ENCODE measurements at regions not wholly inside any gene's neighbourhood (a gene's known extent, or its start where the extent isn't known, plus 50 kb on each side); places are given as distances from the start of the nearest gene placed in this dataset.

- Histone ChIP-seq H3K4me3 (ENCODE audit: low read depth in 1 of 3, low read length in 3 of 3) (no peak overlapping the region), H3K9ac (ENCODE audit: low read depth in 1 of 2, low read length in 2 of 2) (no peak overlapping the region), H3K4me1 (ENCODE audit: control insufficient read depth in 4 of 4, insufficient read depth in 4 of 4, low read length in 3 of 4) (no peaks in the 10 kb centered on the region), H3K27ac (ENCODE audit: low read depth in 1 of 2, low read length in 2 of 2) (no peak overlapping the region), H3K36me3 (ENCODE audit: control insufficient read depth in 4 of 4, insufficient read depth in 3 of 4, low read depth in 1 of 4, low read length in 3 of 4) (no peaks in the 10 kb centered on the region), H3K9me3 (ENCODE audit: control insufficient read depth in 4 of 4, low read length in 3 of 4) (no peaks in the 10 kb centered on the region), H3K27me3 (ENCODE audit: control insufficient read depth in 4 of 4, insufficient read depth in 4 of 4, low read length in 3 of 4) (no peaks in the 10 kb centered on the region)
- DNase-seq (ENCODE audit: low spot score): no peak
- WGBS: 89% methylated on average over 4 of the region's 4 CpGs
- no peak for TF ChIP-seq FOXA2 (IDR thresholded peaks at IDR 0.05)
- no peak for TF ChIP-seq TAF1 (conservative IDR thresholded peaks at IDR 0.05)
- TF ChIP-seq EGR1 (IDR thresholded peaks at IDR 0.05; ENCODE audit: low read depth in 2 of 2): no peak
- TF ChIP-seq ATF3 (IDR thresholded peaks at IDR 0.05): no peak
- no peak for TF ChIP-seq JUND (IDR thresholded peaks at IDR 0.05)
- no peak for TF ChIP-seq RAD21 (IDR thresholded peaks at IDR 0.05)
- TF ChIP-seq YY1 (IDR thresholded peaks at IDR 0.05): no peak
- no peak for TF ChIP-seq MAX (IDR thresholded peaks at IDR 0.05)
- no peak for TF ChIP-seq SP1 (IDR thresholded peaks at IDR 0.05)
- TF ChIP-seq NR2F2 (IDR thresholded peaks at IDR 0.05): no peak
- no peak for TF ChIP-seq GABPA (IDR thresholded peaks at IDR 0.05 in 1 of 2, conservative IDR thresholded peaks at IDR 0.05 in 1 of 2)
- no peak for TF ChIP-seq HNF4G (IDR thresholded peaks at IDR 0.05)
- TF ChIP-seq HNF4A (conservative IDR thresholded peaks at IDR 0.05): no peak
- no peak for TF ChIP-seq CTCF (IDR thresholded peaks at IDR 0.05; ENCODE audit: low read depth, low read length, missing input control)
- no peak for TF ChIP-seq REST (IDR thresholded peaks at IDR 0.05)
Measured at GRCh38 chr13:34216256-34216655, 398.3 kb downstream of the RFC3 start.

GRCh38 chr13:34217343-34218025 is 399.5 kb downstream of the RFC3 start:
- Histone ChIP-seq H3K9me3 (ENCODE audit: control insufficient read depth in 4 of 4, low read length in 3 of 4) (no peaks in the 10 kb centered on the region), H3K36me3 (ENCODE audit: control insufficient read depth in 4 of 4, insufficient read depth in 3 of 4, low read depth in 1 of 4, low read length in 3 of 4) (no peaks in the 10 kb centered on the region), H3K4me1 (ENCODE audit: control insufficient read depth in 4 of 4, insufficient read depth in 4 of 4, low read length in 3 of 4) (no peaks in the 10 kb centered on the region), H3K27me3 (ENCODE audit: control insufficient read depth in 4 of 4, insufficient read depth in 4 of 4, low read length in 3 of 4) (no peaks in the 10 kb centered on the region), H3K4me3 (ENCODE audit: low read depth in 1 of 3, low read length in 3 of 3) (no peak overlapping the region), H3K9ac (ENCODE audit: low read depth in 1 of 2, low read length in 2 of 2) (no peak overlapping the region), H3K27ac (ENCODE audit: low read depth in 1 of 2, low read length in 2 of 2) (no peak overlapping the region)
- 72% methylated on average over 12 of the region's 12 CpGs for WGBS
- DNase-seq (ENCODE audit: low spot score): no peak
- TF ChIP-seq HNF4A (conservative IDR thresholded peaks at IDR 0.05) (no peak), FOXA1 (IDR thresholded peaks at IDR 0.05) (no peak), SP1 (IDR thresholded peaks at IDR 0.05) (no peak), ATF3 (IDR thresholded peaks at IDR 0.05) (no peak), ZBTB33 (IDR thresholded peaks at IDR 0.05) (no peak), NR2F2 (IDR thresholded peaks at IDR 0.05) (no peak), RAD21 (IDR thresholded peaks at IDR 0.05) (no peak), JUND (IDR thresholded peaks at IDR 0.05) (no peak), HNF4G (IDR thresholded peaks at IDR 0.05) (no peak), EGR1 (IDR thresholded peaks at IDR 0.05; ENCODE audit: low read depth in 2 of 2) (no peak), GABPA (IDR thresholded peaks at IDR 0.05 in 1 of 2, conservative IDR thresholded peaks at IDR 0.05 in 1 of 2) (no peak), MAX (IDR thresholded peaks at IDR 0.05) (no peak), TAF1 (conservative IDR thresholded peaks at IDR 0.05) (no peak), CTCF (IDR thresholded peaks at IDR 0.05; ENCODE audit: low read depth, low read length, missing input control) (no peak)

Data from liver (tissue), 8 donors.